ENCODE measurements at regions not wholly inside any gene's neighbourhood (a gene's known extent, or its start where the extent isn't known, plus 50 kb on each side); places are given as distances from the start of the nearest gene placed in this dataset.

GRCh38 chr5:62707131-62707530, 128.5 kb downstream of the LRRC70 start:
- Histone ChIP-seq H3K4me1 (ENCODE audit: insufficient read depth, low read length) (no peaks in the 10 kb centered on the region), H3K4me2 (ENCODE audit: insufficient read depth, insufficient read length, low read length) (no peak overlapping the region), H3K18ac (ENCODE audit: insufficient read length, low read depth, low read length) (no peak overlapping the region), H4K91ac (ENCODE audit: insufficient read length, low read depth, low read length) (no peak overlapping the region), H4K20me1 (ENCODE audit: control insufficient read depth, insufficient read depth, insufficient read length) (no peaks in the 10 kb centered on the region), H2BK12ac (ENCODE audit: insufficient read length, low read depth, low read length) (no peak overlapping the region), H3K23me2 (ENCODE audit: insufficient read length, low read depth, low read length, poor library complexity, severe bottlenecking) (no peaks in the 10 kb centered on the region), H3K4ac (ENCODE audit: low read depth, low read length) (no peak overlapping the region), H2BK15ac (ENCODE audit: low read depth, low read length) (no peak overlapping the region), H2AK5ac (ENCODE audit: insufficient read length, low read length) (no peak overlapping the region), H2BK5ac (ENCODE audit: insufficient read length, low read length) (no peak overlapping the region), H3K79me2 (ENCODE audit: insufficient read depth, low read length) (no peaks in the 10 kb centered on the region), H3K27me3 (ENCODE audit: insufficient read depth, low read length) (no peaks in the 10 kb centered on the region), H2BK20ac (ENCODE audit: low read depth, low read length, poor library complexity, severe bottlenecking) (no peak overlapping the region), H3T11ph (ENCODE audit: low read length) (no peak overlapping the region), H3K27ac (ENCODE audit: insufficient read length, low read depth, low read length) (no peak overlapping the region), H2AFZ (ENCODE audit: low read length) (no peak overlapping the region), H3K14ac (ENCODE audit: insufficient read depth, low read length) (no peak overlapping the region), H3K56ac (ENCODE audit: insufficient read length, low read depth, low read length) (no peak overlapping the region), H4K8ac (replicated peaks; ENCODE audit: insufficient read length, low read depth, low read length) (no peak overlapping the region), H3K9ac (ENCODE audit: extremely low read depth, insufficient read length, low read length) (no peak overlapping the region), H2BK120ac (ENCODE audit: low read depth, low read length, poor library complexity, severe bottlenecking) (no peak overlapping the region), H3K23ac (ENCODE audit: insufficient read length, low read depth, low read length) (no peak overlapping the region), H3K79me1 (ENCODE audit: insufficient read depth, low read depth, low read length, poor library complexity, severe bottlenecking) (no peaks in the 10 kb centered on the region), H4K5ac (ENCODE audit: insufficient read length, low read depth, low read length) (no peak overlapping the region), H3K9me3 (ENCODE audit: control insufficient read depth, low read depth, low read length) (no peaks in the 10 kb centered on the region)
- Mint-ChIP-seq H3K27ac (no peak overlapping the region), H3K36me3 (ENCODE audit: insufficient read depth in 1 of 3, low read depth in 3 of 3) (peaks cover 0 to 4% (median 3%) of the 10 kb centered on the region in 3 experiments; a peak in 2 of 7 replicates), H3K4me1 (peaks cover 0 to 2% of the 10 kb centered on the region in 2 experiments; a peak in 1 of 4 replicates), H3K27me3 (ENCODE audit: low read depth) (0 out of 2 replicates have a peak, but pooled peaks cover 2% of the 10 kb centered on the region), H3K4me3 (no peak overlapping the region), H3K9me3 (peaks cover 0 to 7% of the 10 kb centered on the region in 2 experiments; a peak in 2 of 5 replicates)
- TF ChIP-seq, protein P1, sequence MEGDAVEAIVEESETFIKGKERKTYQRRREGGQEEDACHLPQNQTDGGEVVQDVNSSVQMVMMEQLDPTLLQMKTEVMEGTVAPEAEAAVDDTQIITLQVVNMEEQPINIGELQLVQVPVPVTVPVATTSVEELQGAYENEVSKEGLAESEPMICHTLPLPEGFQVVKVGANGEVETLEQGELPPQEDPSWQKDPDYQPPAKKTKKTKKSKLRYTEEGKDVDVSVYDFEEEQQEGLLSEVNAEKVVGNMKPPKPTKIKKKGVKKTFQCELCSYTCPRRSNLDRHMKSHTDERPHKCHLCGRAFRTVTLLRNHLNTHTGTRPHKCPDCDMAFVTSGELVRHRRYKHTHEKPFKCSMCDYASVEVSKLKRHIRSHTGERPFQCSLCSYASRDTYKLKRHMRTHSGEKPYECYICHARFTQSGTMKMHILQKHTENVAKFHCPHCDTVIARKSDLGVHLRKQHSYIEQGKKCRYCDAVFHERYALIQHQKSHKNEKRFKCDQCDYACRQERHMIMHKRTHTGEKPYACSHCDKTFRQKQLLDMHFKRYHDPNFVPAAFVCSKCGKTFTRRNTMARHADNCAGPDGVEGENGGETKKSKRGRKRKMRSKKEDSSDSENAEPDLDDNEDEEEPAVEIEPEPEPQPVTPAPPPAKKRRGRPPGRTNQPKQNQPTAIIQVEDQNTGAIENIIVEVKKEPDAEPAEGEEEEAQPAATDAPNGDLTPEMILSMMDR (conservative IDR thresholded peaks at IDR 0.05), result no peak
- no peak for DNase-seq
- WGBS (ENCODE audit: extremely low coverage, insufficient read length, low lambda C conversion rate), result no CpG with 5 or more reads among the region's 2 CpGs

Measured in H9 (cell line).